A673 (cell line): ENCODE measurements at regions not wholly inside any gene's neighbourhood (a gene's known extent, or its start where the extent isn't known, plus 50 kb on each side); places are given as distances from the start of the nearest gene placed in this dataset.

Experiments
- CTCF ChIP-seq: fragments of 300-800, 200-600 bp; sonication (generic); conservative IDR thresholded peaks from 2 replicates; pipeline ENCODE4 v1.5.1; 2017; ENCODE audit warnings: low read depth, mild to moderate bottlenecking, antibody characterized with exemption, low read length, moderate library complexity, mixed read lengths
- EZH2 ChIP-seq: fragments of 200-600 bp; sonication (generic); IDR thresholded peaks from 2 replicates; pipeline ENCODE4 v1.6.1; 2017; ENCODE audit warnings: borderline replicate concordance, low read depth, mild to moderate bottlenecking, mixed read lengths, antibody characterized with exemption, low read length; ENCODE audit not compliant: poor library complexity, severe bottlenecking

- TF ChIP-seq CTCF (no peak), EZH2 (no peak)
Measured at GRCh38 chr5:152270096-152270495, 135.0 kb downstream of the NMUR2 start.
